Upper lobe of left lung (tissue), 4 donors: ENCODE measurements at regions not wholly inside any gene's neighbourhood (a gene's known extent, or its start where the extent isn't known, plus 50 kb on each side); places are given as distances from the start of the nearest gene placed in this dataset.

Experiments used
- POLR2AphosphoS5 ChIP-seq, 2 donors: sonication (generic); formaldehyde crosslinking; IDR thresholded peaks; one replicate each; pipeline ENCODE4 v1.5.1; 2017; ENCODE audit warnings: antibody characterized with exemption in 2 of 2
- TF ChIP-seq, protein P1 (sequence below), 6 experiments: fragments of 450-650 bp in 4 of 6; fragments of 200-600 bp in 2 of 6; sonication (generic) in 2 of 6; IDR thresholded peaks; one replicate each; pipeline ENCODE4 v1.5.1; 2016 to 2019; ENCODE audit warnings: antibody characterized with exemption in 6 of 6

DNA sequence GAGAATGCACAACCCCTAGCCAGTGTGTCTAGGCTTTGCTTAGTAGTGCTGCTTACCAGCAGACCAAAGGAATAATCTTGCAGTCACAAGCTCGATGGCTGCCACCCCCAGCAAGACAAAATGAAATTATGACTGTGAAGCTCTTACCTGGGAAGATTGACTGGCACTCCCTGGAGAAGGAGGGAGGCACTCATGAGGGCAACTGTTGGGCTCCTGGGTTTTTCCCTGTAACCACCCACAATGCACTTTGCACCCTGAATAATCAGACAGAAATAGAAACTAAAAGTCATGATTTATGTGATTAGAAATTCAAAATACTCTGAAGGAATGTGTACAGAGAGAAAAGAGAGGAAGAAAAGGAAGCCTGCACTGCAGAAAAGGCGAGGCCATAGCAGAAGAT is 144.3 kb upstream of the DGKB start:
- TF ChIP-seq, protein P1, sequence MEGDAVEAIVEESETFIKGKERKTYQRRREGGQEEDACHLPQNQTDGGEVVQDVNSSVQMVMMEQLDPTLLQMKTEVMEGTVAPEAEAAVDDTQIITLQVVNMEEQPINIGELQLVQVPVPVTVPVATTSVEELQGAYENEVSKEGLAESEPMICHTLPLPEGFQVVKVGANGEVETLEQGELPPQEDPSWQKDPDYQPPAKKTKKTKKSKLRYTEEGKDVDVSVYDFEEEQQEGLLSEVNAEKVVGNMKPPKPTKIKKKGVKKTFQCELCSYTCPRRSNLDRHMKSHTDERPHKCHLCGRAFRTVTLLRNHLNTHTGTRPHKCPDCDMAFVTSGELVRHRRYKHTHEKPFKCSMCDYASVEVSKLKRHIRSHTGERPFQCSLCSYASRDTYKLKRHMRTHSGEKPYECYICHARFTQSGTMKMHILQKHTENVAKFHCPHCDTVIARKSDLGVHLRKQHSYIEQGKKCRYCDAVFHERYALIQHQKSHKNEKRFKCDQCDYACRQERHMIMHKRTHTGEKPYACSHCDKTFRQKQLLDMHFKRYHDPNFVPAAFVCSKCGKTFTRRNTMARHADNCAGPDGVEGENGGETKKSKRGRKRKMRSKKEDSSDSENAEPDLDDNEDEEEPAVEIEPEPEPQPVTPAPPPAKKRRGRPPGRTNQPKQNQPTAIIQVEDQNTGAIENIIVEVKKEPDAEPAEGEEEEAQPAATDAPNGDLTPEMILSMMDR (IDR thresholded peaks at IDR 0.05): no peak
- no peak for TF ChIP-seq POLR2AphosphoS5 (IDR thresholded peaks at IDR 0.05)
